ENCODE measurements at regions not wholly inside any gene's neighbourhood (a gene's known extent, or its start where the extent isn't known, plus 50 kb on each side); places are given as distances from the start of the nearest gene placed in this dataset.
A peak's percentile ranks its signal among the peaks of the same experiment; 100 is the strongest.

DNA sequence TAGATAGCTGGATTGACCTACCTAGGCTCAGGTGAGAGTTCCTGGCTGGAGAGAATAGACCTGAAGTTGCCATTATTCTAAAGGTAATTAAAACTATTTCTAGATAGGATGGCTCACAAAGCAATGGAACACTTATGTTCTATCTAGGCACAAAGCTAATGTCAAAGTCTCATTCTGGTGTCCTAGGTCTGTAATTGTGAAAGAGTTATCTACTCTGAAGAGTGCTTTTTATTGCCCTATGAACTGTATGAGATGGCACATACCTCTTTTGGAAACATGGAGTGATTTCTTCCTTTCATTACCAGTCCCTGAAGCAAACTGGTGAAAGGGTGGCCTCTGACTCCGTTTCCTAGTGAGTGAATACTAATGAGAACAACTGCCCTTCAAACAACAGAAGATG is 80.3 kb downstream of the MTNR1B start:
- POLR2A ChIA-PET, result no interaction called here
- BruUV-seq (replicated peaks), result no TSS peak
- Mint-ChIP-seq H3K27me3 (ENCODE audit: insufficient read depth, unreplicated experiment) (no peaks in the 10 kb centered on the region), H3K27ac (ENCODE audit: low read depth, unreplicated experiment) (no peak overlapping the region), H3K36me3 (ENCODE audit: insufficient read depth, unreplicated experiment) (no peaks in the 10 kb centered on the region), H3K9me3 (ENCODE audit: unreplicated experiment) (no peaks in the 10 kb centered on the region), H3K4me3 (ENCODE audit: unreplicated experiment) (no peak overlapping the region), H3K4me1 (ENCODE audit: insufficient read depth, unreplicated experiment) (peaks cover 15% of the 10 kb centered on the region)
- no peak for DNase-seq (ENCODE audit: unreplicated experiment)
- intact Hi-C loops (cut with micrococcal nuclease), result loop anchor here (10.0 kb wide), 1 partner anchor 145 kb away; the partner anchor contains the start of gene SLC36A4
- CTCF ChIA-PET, result interaction anchor here (1.2 to 1.5 kb wide), 2 partner anchors 32 to 107 kb away, joined by 5 to 6 read pairs; no protein-coding TSS in a partner anchor
- TF ChIP-seq, protein P1, sequence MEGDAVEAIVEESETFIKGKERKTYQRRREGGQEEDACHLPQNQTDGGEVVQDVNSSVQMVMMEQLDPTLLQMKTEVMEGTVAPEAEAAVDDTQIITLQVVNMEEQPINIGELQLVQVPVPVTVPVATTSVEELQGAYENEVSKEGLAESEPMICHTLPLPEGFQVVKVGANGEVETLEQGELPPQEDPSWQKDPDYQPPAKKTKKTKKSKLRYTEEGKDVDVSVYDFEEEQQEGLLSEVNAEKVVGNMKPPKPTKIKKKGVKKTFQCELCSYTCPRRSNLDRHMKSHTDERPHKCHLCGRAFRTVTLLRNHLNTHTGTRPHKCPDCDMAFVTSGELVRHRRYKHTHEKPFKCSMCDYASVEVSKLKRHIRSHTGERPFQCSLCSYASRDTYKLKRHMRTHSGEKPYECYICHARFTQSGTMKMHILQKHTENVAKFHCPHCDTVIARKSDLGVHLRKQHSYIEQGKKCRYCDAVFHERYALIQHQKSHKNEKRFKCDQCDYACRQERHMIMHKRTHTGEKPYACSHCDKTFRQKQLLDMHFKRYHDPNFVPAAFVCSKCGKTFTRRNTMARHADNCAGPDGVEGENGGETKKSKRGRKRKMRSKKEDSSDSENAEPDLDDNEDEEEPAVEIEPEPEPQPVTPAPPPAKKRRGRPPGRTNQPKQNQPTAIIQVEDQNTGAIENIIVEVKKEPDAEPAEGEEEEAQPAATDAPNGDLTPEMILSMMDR (IDR thresholded peaks at IDR 0.05; ENCODE audit: unreplicated experiment), result no peak

DNA sequence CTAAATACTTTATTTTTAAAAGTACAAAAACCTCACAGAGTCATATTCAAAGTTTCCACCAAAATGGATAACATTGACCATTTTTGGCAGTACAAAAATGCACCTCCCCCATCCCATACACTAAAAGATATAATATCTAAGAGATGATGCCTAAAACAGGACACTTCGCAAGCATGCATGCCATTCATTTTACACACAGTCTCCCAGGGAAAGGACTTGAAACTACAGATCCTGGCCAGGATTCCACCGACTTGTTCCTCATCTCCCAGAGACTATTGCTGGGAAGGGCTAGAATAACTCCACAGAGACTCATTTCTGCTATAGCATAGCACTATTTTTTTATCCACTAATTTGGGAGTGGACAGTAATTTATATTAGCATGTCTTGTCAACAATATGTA is 81.7 kb downstream of the MTNR1B start:
- CTCF ChIA-PET, result no interaction called here
- intact Hi-C loops (cut with micrococcal nuclease), result loop anchor here (10.0 kb wide), 1 partner anchor 144 kb away; the partner anchor contains the start of gene SLC36A4
- Mint-ChIP-seq H3K4me3 (ENCODE audit: unreplicated experiment) (no peak overlapping the region), H3K9me3 (ENCODE audit: unreplicated experiment) (no peaks in the 10 kb centered on the region), H3K36me3 (ENCODE audit: insufficient read depth, unreplicated experiment) (no peaks in the 10 kb centered on the region), H3K4me1 (ENCODE audit: insufficient read depth, unreplicated experiment) (peaks cover 25% of the 10 kb centered on the region), H3K27ac (ENCODE audit: low read depth, unreplicated experiment) (no peak overlapping the region), H3K27me3 (ENCODE audit: insufficient read depth, unreplicated experiment) (no peaks in the 10 kb centered on the region)
- POLR2A ChIA-PET, result no interaction called here
- no peak for DNase-seq (ENCODE audit: unreplicated experiment)
- TF ChIP-seq, protein P1 (IDR thresholded peaks at IDR 0.05; ENCODE audit: unreplicated experiment), result no peak
- BruUV-seq (replicated peaks), result no TSS peak

DNA sequence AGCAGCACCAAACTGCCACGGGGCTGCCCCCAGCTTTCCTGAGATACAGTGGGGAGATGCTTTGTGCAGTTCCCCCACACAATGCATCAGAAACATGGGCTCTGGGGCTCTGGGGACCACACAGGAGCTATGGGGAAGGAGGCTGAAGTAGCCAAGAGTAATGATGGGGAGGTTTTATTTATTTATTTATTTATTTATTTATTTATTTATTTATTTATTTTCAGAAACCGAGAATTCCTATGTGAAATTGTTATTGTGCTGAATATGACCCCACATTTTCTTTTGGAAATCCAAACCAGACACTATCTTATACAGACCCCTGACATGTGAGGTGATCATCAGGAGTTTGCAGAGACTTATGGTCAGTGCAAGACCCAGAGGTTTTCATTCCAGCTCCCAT is 84.4 kb downstream of the MTNR1B start:
- peak overlapping the region; percentile 93 for H3K27ac Mint-ChIP-seq (ENCODE audit: low read depth, unreplicated experiment)
- no TSS peak for BruUV-seq (replicated peaks)
- no peaks in the 10 kb centered on the region for H3K27me3 Mint-ChIP-seq (ENCODE audit: insufficient read depth, unreplicated experiment)
- ChIA-PET CTCF (interaction anchor here (0.6 to 4.3 kb wide), 10 partner anchors 13 to 589 kb away, joined by 4 to 46 read pairs (median 5); no protein-coding TSS in a partner anchor), POLR2A (interaction anchor here (0.5 to 3.5 kb wide), 8 partner anchors 11 to 675 kb away, joined by 3 to 15 read pairs (median 5); partner anchors contain the start of gene SLC36A4)
- peaks cover 25% of the 10 kb centered on the region for H3K4me1 Mint-ChIP-seq (ENCODE audit: insufficient read depth, unreplicated experiment)
- no peak overlapping the region for H3K4me3 Mint-ChIP-seq (ENCODE audit: unreplicated experiment)
- intact Hi-C loops (cut with micrococcal nuclease), result loop anchor here (1.0 to 10.0 kb wide), 5 partner anchors 34 to 141 kb away; partner anchors contain the start of gene SLC36A4
- no peaks in the 10 kb centered on the region for H3K36me3 Mint-ChIP-seq (ENCODE audit: insufficient read depth, unreplicated experiment)
- DNase-seq (ENCODE audit: unreplicated experiment), result no peak
- no peaks in the 10 kb centered on the region for H3K9me3 Mint-ChIP-seq (ENCODE audit: unreplicated experiment)
- TF ChIP-seq, protein P1 (IDR thresholded peaks at IDR 0.05; ENCODE audit: unreplicated experiment), result no peak

DNA sequence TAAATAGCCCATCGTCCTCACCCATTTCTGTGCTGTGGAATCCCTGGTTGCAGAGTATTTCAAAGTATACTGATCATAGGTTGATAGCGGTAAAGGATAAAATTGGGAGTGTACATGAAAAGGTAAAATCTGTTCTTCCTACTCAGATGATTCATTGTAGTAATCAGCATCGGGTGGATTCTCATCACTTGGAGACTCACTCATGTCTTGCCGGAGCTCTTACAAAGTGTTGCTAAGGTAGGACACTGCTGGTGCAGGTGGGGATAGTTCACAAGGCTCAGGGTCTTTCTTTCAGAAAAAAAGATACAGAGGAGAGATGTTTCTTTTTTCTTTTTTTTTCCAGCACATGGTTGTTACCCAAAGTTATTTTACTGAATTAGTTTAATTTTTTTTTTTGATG is 84.8 kb downstream of the MTNR1B start:
- H3K27ac Mint-ChIP-seq (ENCODE audit: low read depth, unreplicated experiment), result peak overlapping the region; percentile 93
- ChIA-PET CTCF (interaction anchor here (0.6 to 4.3 kb wide), 10 partner anchors 13 to 589 kb away, joined by 3 to 46 read pairs (median 5); no protein-coding TSS in a partner anchor), POLR2A (interaction anchor here (0.6 to 3.5 kb wide), 14 partner anchors 11 to 675 kb away, joined by 3 to 15 read pairs (median 6); partner anchors contain the start of gene SLC36A4)
- peaks cover 28% of the 10 kb centered on the region for H3K4me1 Mint-ChIP-seq (ENCODE audit: insufficient read depth, unreplicated experiment)
- TF ChIP-seq, protein P1 (IDR thresholded peaks at IDR 0.05; ENCODE audit: unreplicated experiment), result no peak
- TSS peak; percentile 96 for BruUV-seq (replicated peaks)
- DNase-seq (ENCODE audit: unreplicated experiment), result peak; percentile 48
- intact Hi-C loops (cut with micrococcal nuclease), result loop anchor here (1.0 to 10.0 kb wide), 5 partner anchors 34 to 141 kb away; partner anchors contain the start of gene SLC36A4
- no peaks in the 10 kb centered on the region for H3K36me3 Mint-ChIP-seq (ENCODE audit: insufficient read depth, unreplicated experiment)
- no peaks in the 10 kb centered on the region for H3K27me3 Mint-ChIP-seq (ENCODE audit: insufficient read depth, unreplicated experiment)
- H3K4me3 Mint-ChIP-seq (ENCODE audit: unreplicated experiment), result peak overlapping the region; percentile 30
- H3K9me3 Mint-ChIP-seq (ENCODE audit: unreplicated experiment), result no peaks in the 10 kb centered on the region
